HL-60 (cell line): ENCODE measurements at regions not wholly inside any gene's neighbourhood (a gene's known extent, or its start where the extent isn't known, plus 50 kb on each side); places are given as distances from the start of the nearest gene placed in this dataset.

ENCODE experiments used
- REST ChIP-seq: IDR thresholded peaks from 2 replicates; pipeline ENCODE4 v1.6.1; 2012; ENCODE audit warnings: low read depth; ENCODE audit not compliant: insufficient replicate concordance
- TF ChIP-seq, protein P1 (sequence below): IDR thresholded peaks from one replicate; pipeline ENCODE4 v1.5.1; 2011; ENCODE audit warnings: low read length, control low read depth, inconsistent platforms; ENCODE audit not compliant: insufficient read depth

- TF ChIP-seq, protein P1, sequence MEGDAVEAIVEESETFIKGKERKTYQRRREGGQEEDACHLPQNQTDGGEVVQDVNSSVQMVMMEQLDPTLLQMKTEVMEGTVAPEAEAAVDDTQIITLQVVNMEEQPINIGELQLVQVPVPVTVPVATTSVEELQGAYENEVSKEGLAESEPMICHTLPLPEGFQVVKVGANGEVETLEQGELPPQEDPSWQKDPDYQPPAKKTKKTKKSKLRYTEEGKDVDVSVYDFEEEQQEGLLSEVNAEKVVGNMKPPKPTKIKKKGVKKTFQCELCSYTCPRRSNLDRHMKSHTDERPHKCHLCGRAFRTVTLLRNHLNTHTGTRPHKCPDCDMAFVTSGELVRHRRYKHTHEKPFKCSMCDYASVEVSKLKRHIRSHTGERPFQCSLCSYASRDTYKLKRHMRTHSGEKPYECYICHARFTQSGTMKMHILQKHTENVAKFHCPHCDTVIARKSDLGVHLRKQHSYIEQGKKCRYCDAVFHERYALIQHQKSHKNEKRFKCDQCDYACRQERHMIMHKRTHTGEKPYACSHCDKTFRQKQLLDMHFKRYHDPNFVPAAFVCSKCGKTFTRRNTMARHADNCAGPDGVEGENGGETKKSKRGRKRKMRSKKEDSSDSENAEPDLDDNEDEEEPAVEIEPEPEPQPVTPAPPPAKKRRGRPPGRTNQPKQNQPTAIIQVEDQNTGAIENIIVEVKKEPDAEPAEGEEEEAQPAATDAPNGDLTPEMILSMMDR: no peak
- TF ChIP-seq REST: no peak
Measured at GRCh38 chr13:65293530-65294198, 1936.5 kb downstream of the PCDH9 start.
